ENCODE measurements at regions not wholly inside any gene's neighbourhood (a gene's known extent, or its start where the extent isn't known, plus 50 kb on each side); places are given as distances from the start of the nearest gene placed in this dataset.

GRCh38 chr3:159275741-159276140 lies 473.9 kb downstream of the MFSD1 start:
- Mint-ChIP-seq H3K27ac (no peak overlapping the region), H3K4me3 (no peak overlapping the region), H3K36me3 (ENCODE audit: low read depth) (no peaks in the 10 kb centered on the region), H3K9me3 (no peaks in the 10 kb centered on the region), H3K27me3 (ENCODE audit: insufficient read depth) (no peaks in the 10 kb centered on the region), H3K4me1 (ENCODE audit: low read depth) (no peaks in the 10 kb centered on the region)
- TF ChIP-seq, protein P1, sequence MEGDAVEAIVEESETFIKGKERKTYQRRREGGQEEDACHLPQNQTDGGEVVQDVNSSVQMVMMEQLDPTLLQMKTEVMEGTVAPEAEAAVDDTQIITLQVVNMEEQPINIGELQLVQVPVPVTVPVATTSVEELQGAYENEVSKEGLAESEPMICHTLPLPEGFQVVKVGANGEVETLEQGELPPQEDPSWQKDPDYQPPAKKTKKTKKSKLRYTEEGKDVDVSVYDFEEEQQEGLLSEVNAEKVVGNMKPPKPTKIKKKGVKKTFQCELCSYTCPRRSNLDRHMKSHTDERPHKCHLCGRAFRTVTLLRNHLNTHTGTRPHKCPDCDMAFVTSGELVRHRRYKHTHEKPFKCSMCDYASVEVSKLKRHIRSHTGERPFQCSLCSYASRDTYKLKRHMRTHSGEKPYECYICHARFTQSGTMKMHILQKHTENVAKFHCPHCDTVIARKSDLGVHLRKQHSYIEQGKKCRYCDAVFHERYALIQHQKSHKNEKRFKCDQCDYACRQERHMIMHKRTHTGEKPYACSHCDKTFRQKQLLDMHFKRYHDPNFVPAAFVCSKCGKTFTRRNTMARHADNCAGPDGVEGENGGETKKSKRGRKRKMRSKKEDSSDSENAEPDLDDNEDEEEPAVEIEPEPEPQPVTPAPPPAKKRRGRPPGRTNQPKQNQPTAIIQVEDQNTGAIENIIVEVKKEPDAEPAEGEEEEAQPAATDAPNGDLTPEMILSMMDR (IDR thresholded peaks at IDR 0.05), result no peak
- DNase-seq, result no peak

- H3K27me3 Mint-ChIP-seq (ENCODE audit: insufficient read depth), result no peaks in the 10 kb centered on the region
- no peak overlapping the region for H3K27ac Mint-ChIP-seq
- DNase-seq, result no peak
Observed at GRCh38 chr3:159277814-159278213, 476.0 kb downstream of the MFSD1 start.

DNA sequence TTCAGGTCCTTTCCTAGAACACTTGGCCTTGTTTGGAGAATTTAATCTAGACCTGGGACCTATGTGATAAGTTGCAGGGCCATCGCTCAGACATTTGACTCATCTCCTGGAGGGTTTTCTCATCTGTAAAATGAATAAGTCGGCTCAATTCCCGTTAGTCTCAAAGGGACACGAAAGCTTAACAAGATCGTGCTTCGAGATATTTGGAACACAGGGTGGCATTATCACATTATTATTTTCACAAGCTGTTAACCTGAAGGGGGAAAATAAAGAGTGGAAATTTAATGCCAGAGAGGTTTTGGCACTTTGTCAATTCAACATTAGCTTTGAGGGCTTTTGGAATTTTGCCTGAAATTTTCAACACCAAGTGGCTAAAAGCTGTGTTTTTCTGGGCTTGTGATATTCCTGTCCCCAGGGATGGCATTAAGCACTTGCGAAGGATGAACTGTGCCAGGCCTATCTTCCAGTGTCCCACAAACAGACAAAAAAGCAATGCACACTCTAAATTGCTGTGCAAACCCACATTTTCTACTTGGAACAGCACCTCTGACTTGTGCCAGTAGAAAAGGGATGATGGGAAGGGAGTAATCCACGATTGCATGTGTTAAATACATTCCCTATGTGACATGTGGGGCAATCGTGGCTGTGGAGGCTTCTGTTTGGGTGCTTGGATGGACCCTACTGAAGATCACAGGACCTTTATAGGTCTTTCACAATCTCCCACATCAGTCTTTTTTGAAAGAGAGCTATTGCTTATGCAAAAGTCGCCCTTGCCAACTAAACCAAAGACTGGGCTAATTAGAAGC lies 478.7 kb downstream of the MFSD1 start:
- Mint-ChIP-seq H3K27ac (no peak overlapping the region), H3K9me3 (no peaks in the 10 kb centered on the region), H3K4me3 (no peak overlapping the region), H3K27me3 (ENCODE audit: insufficient read depth) (no peaks in the 10 kb centered on the region; the same call in 1 of the 2 replicates), H3K36me3 (ENCODE audit: low read depth) (no peaks in the 10 kb centered on the region), H3K4me1 (ENCODE audit: low read depth) (no peaks in the 10 kb centered on the region)
- TF ChIP-seq, protein P1 (IDR thresholded peaks at IDR 0.05), result no peak
- DNase-seq, result no peak

More at GRCh38 chr3:159277814-159278213, 476.0 kb downstream of the MFSD1 start:
- Mint-ChIP-seq H3K36me3 (ENCODE audit: low read depth) (no peaks in the 10 kb centered on the region), H3K4me3 (no peak overlapping the region), H3K9me3 (no peaks in the 10 kb centered on the region), H3K4me1 (ENCODE audit: low read depth) (no peaks in the 10 kb centered on the region)
- TF ChIP-seq, protein P1 (IDR thresholded peaks at IDR 0.05), result no peak

GRCh38 chr3:159293493-159293892 lies 491.6 kb downstream of the MFSD1 start:
- Mint-ChIP-seq H3K27ac (no peak overlapping the region), H3K9me3 (no peaks in the 10 kb centered on the region), H3K4me3 (no peak overlapping the region), H3K36me3 (ENCODE audit: low read depth) (no peaks in the 10 kb centered on the region), H3K27me3 (ENCODE audit: insufficient read depth) (peaks cover 2% of the 10 kb centered on the region; the same call in 1 of the 2 replicates), H3K4me1 (ENCODE audit: low read depth) (no peaks in the 10 kb centered on the region)
- TF ChIP-seq, protein P1 (IDR thresholded peaks at IDR 0.05), result no peak
- DNase-seq, result no peak

DNA sequence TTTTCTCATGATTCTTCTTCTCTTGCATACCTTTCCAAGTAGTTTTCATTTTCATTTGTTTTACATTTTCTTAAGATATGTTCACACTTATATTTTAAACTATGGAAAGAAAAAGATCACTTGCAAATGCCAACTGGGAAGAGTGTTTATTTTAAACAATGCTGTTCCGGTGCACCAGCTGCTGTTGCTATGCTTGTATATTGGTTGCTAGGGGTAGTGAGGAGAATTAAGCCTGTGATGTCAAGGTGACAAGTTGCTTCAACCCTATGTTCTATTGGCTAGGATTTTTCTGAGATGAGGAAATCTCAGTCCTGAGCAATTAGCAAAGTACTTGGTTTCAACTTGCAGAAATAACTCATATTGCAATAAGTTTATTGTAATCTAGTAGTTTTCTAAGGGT lies 500.1 kb downstream of the MFSD1 start:
- H3K9me3 Mint-ChIP-seq, result no peaks in the 10 kb centered on the region
- TF ChIP-seq, protein P1 (IDR thresholded peaks at IDR 0.05), result no peak
- no peaks in the 10 kb centered on the region for H3K4me1 Mint-ChIP-seq (ENCODE audit: low read depth)
- H3K27ac Mint-ChIP-seq, result no peak overlapping the region
- no peak for DNase-seq
- H3K4me3 Mint-ChIP-seq, result no peak overlapping the region
- no peaks in the 10 kb centered on the region for H3K36me3 Mint-ChIP-seq (ENCODE audit: low read depth)
- peaks cover 4% of the 10 kb centered on the region for H3K27me3 Mint-ChIP-seq (ENCODE audit: insufficient read depth)

Data from HFFc6 (cell line).